ENCODE measurements at regions not wholly inside any gene's neighbourhood (a gene's known extent, or its start where the extent isn't known, plus 50 kb on each side); places are given as distances from the start of the nearest gene placed in this dataset.

DNA sequence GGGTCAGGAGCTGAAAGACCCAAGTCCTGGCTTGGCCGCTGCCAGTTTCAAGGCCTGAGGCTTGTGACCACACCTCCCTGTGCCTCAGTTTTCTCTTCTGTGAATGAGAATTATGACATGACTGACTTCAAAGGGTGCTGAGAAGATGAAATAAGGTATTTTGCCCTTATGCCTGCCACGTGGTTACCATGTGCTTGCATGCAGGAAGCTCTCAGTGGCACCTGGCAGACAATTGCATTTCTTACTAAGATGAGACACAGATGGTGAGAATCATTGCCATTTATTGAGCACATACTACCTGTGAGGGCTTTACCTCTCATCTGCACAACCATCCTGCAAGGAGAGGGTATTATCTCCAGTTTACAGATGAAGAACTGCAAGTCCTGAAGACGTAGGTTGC is 69.8 kb downstream of the MRM1 start:
- Histone ChIP-seq H3K27ac (no peak overlapping the region), H3K4me1 (ENCODE audit: low read depth) (peaks cover 6% of the 10 kb centered on the region), H3K9me3 (ENCODE audit: low read depth) (no peaks in the 10 kb centered on the region), H3K4me3 (no peak overlapping the region), H3K27me3 (no peaks in the 10 kb centered on the region), H3K36me3 (no peaks in the 10 kb centered on the region)
- no peak for TF ChIP-seq CTCF (IDR thresholded peaks at IDR 0.05; ENCODE audit: low read depth, low read length)
- no peak for DNase-seq (ENCODE audit: low read depth in 1 of 2, low spot score in 1 of 2)

DNA sequence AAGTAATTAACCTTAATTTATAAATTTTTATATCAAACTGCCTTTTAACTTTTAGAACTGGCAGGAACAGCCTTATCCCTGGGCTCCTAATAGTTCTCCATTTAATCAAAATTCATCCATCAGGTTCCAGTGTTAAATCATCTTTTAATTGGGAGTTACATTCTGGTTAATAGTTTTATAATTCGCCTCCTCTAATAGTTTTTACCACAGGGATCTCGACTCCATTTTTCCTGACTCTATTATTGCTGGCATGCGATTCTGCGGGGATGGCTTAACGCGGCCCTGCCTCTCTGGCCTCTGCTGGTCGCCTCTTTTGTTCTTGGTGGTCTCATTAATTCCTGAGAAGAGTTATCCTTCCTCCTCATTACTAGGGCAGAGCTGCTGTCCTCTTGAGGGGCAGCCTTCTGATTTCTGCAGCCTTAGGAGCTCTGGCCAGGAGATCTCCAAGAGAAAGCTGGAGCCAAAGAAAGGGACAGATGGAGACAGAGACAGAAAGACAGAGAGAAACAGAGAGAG is 71.1 kb downstream of the MRM1 start:
- TF ChIP-seq CTCF (IDR thresholded peaks at IDR 0.05; ENCODE audit: low read depth, low read length), result no peak
- Histone ChIP-seq H3K4me3 (no peak overlapping the region), H3K36me3 (no peaks in the 10 kb centered on the region), H3K27me3 (no peaks in the 10 kb centered on the region), H3K27ac (no peak overlapping the region), H3K9me3 (ENCODE audit: low read depth) (no peaks in the 10 kb centered on the region), H3K4me1 (ENCODE audit: low read depth) (peaks cover 6% of the 10 kb centered on the region)
- no peak for DNase-seq (ENCODE audit: low read depth in 1 of 2, low spot score in 1 of 2)

DNA sequence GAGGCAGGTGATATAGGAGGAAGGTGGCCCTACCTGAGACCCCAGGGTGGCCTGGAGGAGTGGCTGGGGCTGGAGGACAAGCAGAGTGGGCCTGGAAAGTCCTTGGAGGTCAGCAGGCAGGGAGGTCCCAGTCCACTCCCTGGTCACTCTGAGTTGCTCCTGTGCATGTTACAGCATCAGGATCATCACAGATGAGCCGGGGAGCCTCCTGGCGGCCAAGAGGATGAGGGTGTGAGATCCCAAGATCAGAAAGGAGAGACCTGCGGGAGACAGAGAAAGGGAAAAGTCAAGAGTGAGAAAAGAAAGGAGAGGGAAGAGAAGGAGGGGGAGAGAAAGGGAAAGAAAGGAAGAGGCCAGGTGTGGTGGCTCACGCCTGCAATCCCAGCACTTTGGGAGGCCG is 71.7 kb downstream of the MRM1 start:
- Histone ChIP-seq H3K9me3 (ENCODE audit: low read depth) (no peaks in the 10 kb centered on the region), H3K4me1 (ENCODE audit: low read depth) (no peaks in the 10 kb centered on the region), H3K36me3 (no peaks in the 10 kb centered on the region), H3K27ac (no peak overlapping the region), H3K27me3 (no peaks in the 10 kb centered on the region), H3K4me3 (no peak overlapping the region)
- no peak for DNase-seq (ENCODE audit: low read depth in 1 of 2, low spot score in 1 of 2)
- TF ChIP-seq CTCF (IDR thresholded peaks at IDR 0.05; ENCODE audit: low read depth, low read length), result no peak

GRCh38 chr17:36673637-36674277 is 72.4 kb downstream of the MRM1 start:
- Histone ChIP-seq H3K36me3 (no peaks in the 10 kb centered on the region), H3K9me3 (ENCODE audit: low read depth) (no peaks in the 10 kb centered on the region), H3K27ac (no peak overlapping the region), H3K27me3 (no peaks in the 10 kb centered on the region), H3K4me3 (no peak overlapping the region), H3K4me1 (ENCODE audit: low read depth) (no peaks in the 10 kb centered on the region)
- TF ChIP-seq CTCF (IDR thresholded peaks at IDR 0.05; ENCODE audit: low read depth, low read length), result no peak
- DNase-seq (ENCODE audit: low read depth in 1 of 2, low spot score in 1 of 2), result no peak

DNA sequence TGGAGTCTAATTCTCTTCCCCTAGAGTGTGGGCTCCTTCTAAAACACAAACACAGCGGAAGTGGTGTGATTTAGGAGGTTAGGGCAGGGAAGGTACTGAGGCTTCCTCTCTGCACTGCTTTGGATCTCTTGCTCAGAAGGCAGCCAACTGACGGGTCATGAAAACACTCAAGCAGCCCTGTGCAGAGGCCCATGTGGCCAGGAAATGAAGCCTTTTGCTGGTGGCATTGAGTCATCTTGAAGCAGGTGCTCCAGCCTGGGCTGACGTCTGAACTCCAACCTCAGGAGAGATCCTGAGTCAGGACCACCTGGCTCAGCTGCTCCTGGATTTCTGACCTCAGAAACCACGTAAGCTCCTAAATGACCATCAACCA is 72.9 kb downstream of the MRM1 start:
- Histone ChIP-seq H3K4me1 (ENCODE audit: low read depth) (no peaks in the 10 kb centered on the region), H3K27me3 (no peaks in the 10 kb centered on the region), H3K36me3 (no peaks in the 10 kb centered on the region), H3K4me3 (no peak overlapping the region), H3K9me3 (ENCODE audit: low read depth) (no peaks in the 10 kb centered on the region), H3K27ac (no peak overlapping the region)
- TF ChIP-seq CTCF (IDR thresholded peaks at IDR 0.05; ENCODE audit: low read depth, low read length), result no peak
- no peak for DNase-seq (ENCODE audit: low read depth in 1 of 2, low spot score in 1 of 2)

All from cardiac muscle cell (in vitro differentiated cells and primary cell).